SK-N-SH treated with all-trans-retinoic acid at 6 μM for 48 hours (cell line): ENCODE measurements at regions not wholly inside any gene's neighbourhood (a gene's known extent, or its start where the extent isn't known, plus 50 kb on each side); places are given as distances from the start of the nearest gene placed in this dataset.

Experiments
- ARNTL ChIP-seq: fragments of 450-650 bp; formaldehyde crosslinking; IDR thresholded peaks from 2 replicates; pipeline ENCODE4 v1.5.0; 2020; ENCODE audit warnings: low read depth, mild to moderate bottlenecking, moderate library complexity, borderline replicate concordance
- BACH2 ChIP-seq: fragments of 250-450 bp; sonication (Bioruptor Pico); IDR thresholded peaks from 2 replicates; pipeline ENCODE4 v1.9.0; 2021; ENCODE audit warnings: mild to moderate bottlenecking, borderline replicate concordance
- PATZ1 ChIP-seq: fragments of 250-450 bp; sonication (Bioruptor Pico); IDR thresholded peaks from 2 replicates; pipeline ENCODE4 v1.8.0; 2020; ENCODE audit warnings: mild to moderate bottlenecking, moderate library complexity, borderline replicate concordance
- POU6F1 ChIP-seq: fragments of 250-450 bp; sonication (Bioruptor Pico); IDR thresholded peaks from 2 replicates; pipeline ENCODE4 v1.8.0; 2021; ENCODE audit warnings: low read depth, mild to moderate bottlenecking, moderate library complexity, borderline replicate concordance
- PPARA ChIP-seq: fragments of 250-450 bp; sonication (Bioruptor Pico); IDR thresholded peaks from 2 replicates; pipeline ENCODE4 v1.5.0; 2020; ENCODE audit warnings: mild to moderate bottlenecking, borderline replicate concordance
- RARB ChIP-seq: fragments of 250-450 bp; sonication (Bioruptor Pico); IDR thresholded peaks from 2 replicates; pipeline ENCODE4 v1.8.0; 2021; ENCODE audit warnings: mild to moderate bottlenecking, moderate library complexity
- SNAI2 ChIP-seq: fragments of 250-450 bp; sonication (Bioruptor Pico); IDR thresholded peaks from 2 replicates; pipeline ENCODE4 v1.5.0; 2020; ENCODE audit warnings: mild to moderate bottlenecking, moderate library complexity
- TOX ChIP-seq: fragments of 250-450 bp; sonication (Bioruptor Pico); IDR thresholded peaks from 2 replicates; pipeline ENCODE4 v1.8.0; 2021; ENCODE audit warnings: mild to moderate bottlenecking, moderate library complexity, borderline replicate concordance
- ZC3H10 ChIP-seq: fragments of 250-450 bp; sonication (Bioruptor Pico); IDR thresholded peaks from 2 replicates; pipeline ENCODE4 v1.5.1; 2021; ENCODE audit warnings: mild to moderate bottlenecking, moderate library complexity
- ZFP3 ChIP-seq: fragments of 250-450 bp; sonication (Bioruptor Pico); IDR thresholded peaks from 2 replicates; pipeline ENCODE4 v1.5.0; 2020; ENCODE audit warnings: mild to moderate bottlenecking, moderate library complexity
- ZFP30 ChIP-seq: fragments of 450-650 bp; formaldehyde crosslinking; IDR thresholded peaks from 2 replicates; pipeline ENCODE4 v1.5.0; 2022; ENCODE audit warnings: mild to moderate bottlenecking, moderate library complexity
- ZNF565 ChIP-seq: fragments of 450-650 bp; formaldehyde crosslinking; conservative IDR thresholded peaks from 2 replicates; pipeline ENCODE4 v1.5.0; 2020; ENCODE audit warnings: low read depth, mild to moderate bottlenecking, moderate library complexity
- ZNF70 ChIP-seq: fragments of 450-650 bp; formaldehyde crosslinking; IDR thresholded peaks from 2 replicates; pipeline ENCODE4 v1.5.0; 2020; ENCODE audit warnings: mild to moderate bottlenecking, moderate library complexity
- ZNF8 ChIP-seq: fragments of 450-650 bp; formaldehyde crosslinking; IDR thresholded peaks from 2 replicates; pipeline ENCODE4 v1.5.0; 2020; ENCODE audit warnings: mild to moderate bottlenecking, moderate library complexity

GRCh38 chr12:86788661-86789060 is 532.5 kb upstream of the MGAT4C start:
- TF ChIP-seq POU6F1 (CRISPR knock-in tag) (no peak), TOX (CRISPR knock-in tag) (no peak), ZFP30 (no peak), PPARA (no peak), PATZ1 (CRISPR knock-in tag) (no peak), ZFP3 (CRISPR knock-in tag) (no peak), ZNF565 (CRISPR knock-in tag) (no peak), ZC3H10 (CRISPR knock-in tag) (no peak), ARNTL (no peak), BACH2 (CRISPR knock-in tag) (no peak), RARB (no peak), ZNF70 (CRISPR knock-in tag) (no peak), ZNF8 (CRISPR knock-in tag) (no peak), SNAI2 (CRISPR knock-in tag) (no peak)
